ENCODE measurements at regions not wholly inside any gene's neighbourhood (a gene's known extent, or its start where the extent isn't known, plus 50 kb on each side); places are given as distances from the start of the nearest gene placed in this dataset.
"Not testable (repeated sequence)": the region's sequence is repeated elsewhere in the genome, so short reads cannot be mapped to it uniquely, and the experiment has no call there.

DNA sequence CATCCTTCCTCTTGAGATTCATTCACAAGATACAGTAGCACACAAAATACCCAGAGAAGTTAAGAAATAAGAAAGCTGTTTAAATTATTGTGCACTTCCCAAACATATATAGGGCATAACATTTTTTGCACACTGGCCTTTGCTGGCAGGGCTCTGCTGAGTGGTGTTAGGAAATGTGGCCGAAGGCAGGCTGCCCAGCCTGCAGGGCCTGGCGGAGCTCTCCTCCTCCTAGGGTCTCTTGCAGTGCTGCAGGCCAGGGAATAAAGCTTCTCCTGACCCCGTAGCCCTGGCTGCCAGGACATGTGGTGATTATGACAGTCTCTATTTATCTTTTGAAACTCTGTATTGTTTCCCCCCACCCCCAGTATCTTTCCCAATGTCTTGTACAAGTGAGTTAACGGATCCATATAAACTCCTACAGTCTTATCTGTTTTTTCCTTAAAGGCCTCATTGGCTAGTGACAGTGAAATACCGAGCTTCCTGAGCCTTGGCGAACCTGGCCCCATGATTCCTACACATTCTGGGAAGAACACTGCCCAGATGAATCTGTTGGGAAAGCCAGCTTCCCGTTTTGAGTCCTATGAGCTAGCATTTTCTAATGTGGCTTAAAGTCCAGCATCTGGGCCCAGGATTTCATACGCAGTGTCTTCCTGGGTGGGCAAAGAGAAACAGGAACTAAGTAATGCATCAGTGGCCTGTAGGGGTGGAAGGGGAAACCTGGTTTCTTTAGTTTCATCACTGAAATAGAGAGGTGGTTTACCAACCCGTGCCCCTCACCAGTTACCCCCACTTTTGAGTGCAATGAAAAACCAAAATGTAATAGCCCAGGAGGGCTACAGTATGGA lies 310.3 kb downstream of the BCL2L11 start:
- H3K36me3 Mint-ChIP-seq (ENCODE audit: low read depth); DNase-seq; H3K27ac Mint-ChIP-seq; H3K4me1 Mint-ChIP-seq (ENCODE audit: low read depth); H3K4me3 Mint-ChIP-seq; H3K9me3 Mint-ChIP-seq; H3K27me3 Mint-ChIP-seq (ENCODE audit: insufficient read depth): not testable (repeated sequence)

DNA sequence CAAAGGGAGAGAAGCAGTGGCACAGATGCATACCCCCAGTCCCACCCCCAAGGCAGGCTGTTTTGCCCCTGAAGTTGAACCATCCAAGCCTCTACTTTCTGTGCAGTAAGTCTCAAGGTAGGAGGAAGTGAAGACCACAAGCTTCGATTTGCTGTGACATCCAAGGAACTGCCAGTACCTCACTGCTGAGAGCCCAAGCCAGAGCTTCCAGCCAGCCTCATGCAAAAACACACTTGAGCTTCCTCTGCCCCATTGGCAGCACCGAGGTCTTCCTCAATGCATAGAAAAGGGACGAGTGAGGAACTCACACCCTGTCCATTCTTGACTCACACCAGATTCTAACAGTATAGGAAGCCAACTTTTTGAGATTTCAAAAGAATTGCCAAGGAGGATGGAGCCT lies 311.7 kb downstream of the BCL2L11 start:
- not testable (repeated sequence) for H3K4me1 Mint-ChIP-seq (ENCODE audit: low read depth); H3K36me3 Mint-ChIP-seq (ENCODE audit: low read depth); H3K27ac Mint-ChIP-seq

DNA sequence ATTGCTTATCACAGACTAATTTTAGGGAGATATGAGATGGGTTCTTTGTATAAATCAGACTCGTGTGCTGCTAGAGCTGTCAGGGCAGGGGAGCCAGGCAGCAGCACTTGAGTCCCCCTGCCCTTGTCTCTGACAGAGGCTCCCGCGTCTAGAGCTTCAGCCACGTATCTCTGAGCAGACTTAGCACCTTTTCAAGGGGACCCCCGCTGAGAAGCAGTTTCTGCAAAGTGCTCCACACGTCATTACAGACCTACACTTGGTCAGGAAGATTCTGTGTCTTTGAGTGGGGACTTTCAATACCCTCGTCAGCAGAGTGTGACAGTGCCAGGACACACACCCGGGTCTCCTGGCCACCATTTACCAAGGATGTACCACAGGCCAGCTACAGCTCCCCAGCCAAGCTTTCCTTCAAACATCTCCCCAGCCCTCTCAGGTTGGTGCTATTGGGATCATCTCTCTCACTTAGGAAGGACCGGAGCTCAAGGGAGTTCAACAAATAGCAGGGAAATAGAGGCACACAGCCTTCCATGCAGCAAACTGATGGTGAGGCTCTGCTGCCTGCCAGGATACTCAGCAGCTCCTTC lies 312.3 kb downstream of the BCL2L11 start:
- not testable (repeated sequence) for H3K36me3 Mint-ChIP-seq (ENCODE audit: low read depth); H3K9me3 Mint-ChIP-seq; H3K4me3 Mint-ChIP-seq; H3K27me3 Mint-ChIP-seq (ENCODE audit: insufficient read depth); H3K4me1 Mint-ChIP-seq (ENCODE audit: low read depth); H3K27ac Mint-ChIP-seq; DNase-seq

More for the DNA sequence above, 311.7 kb downstream of the BCL2L11 start:
- not testable (repeated sequence) for H3K27me3 Mint-ChIP-seq (ENCODE audit: insufficient read depth); H3K9me3 Mint-ChIP-seq; H3K4me3 Mint-ChIP-seq; DNase-seq

DNA sequence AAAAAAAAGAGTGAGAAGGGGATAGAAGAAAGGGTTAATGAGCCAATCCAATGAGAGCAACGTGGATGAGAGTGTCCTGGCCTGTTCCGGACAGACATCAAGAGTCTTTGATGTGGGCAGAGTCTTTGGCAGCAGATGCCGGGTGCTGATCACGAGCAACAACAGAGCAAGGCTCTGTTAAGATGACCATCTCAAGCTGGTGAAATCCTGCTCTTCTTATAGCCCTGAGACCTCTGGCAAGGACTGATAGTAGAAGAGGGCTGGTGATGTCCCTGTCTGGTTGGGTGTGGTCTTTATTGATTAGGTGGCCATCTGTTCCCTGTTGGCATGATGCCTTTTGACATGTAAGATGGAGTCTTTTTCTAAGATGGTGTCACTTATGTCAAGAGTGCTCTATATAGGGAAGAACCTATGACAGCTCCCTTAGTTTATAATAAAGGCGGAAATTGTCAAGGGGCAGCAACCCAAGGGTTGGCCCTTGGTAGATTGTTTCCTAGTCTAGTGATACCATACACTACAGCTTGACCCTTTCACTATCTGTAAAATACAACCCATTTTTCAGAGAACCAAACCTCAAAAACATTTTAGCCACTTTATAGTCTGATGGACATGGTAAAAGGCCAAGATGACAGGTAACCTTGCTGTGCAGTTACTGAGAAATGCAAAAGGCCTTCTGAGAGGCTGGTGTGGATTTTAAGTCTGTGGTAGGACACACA lies 313.3 kb downstream of the BCL2L11 start:
- not testable (repeated sequence) for DNase-seq; H3K9me3 Mint-ChIP-seq; H3K4me3 Mint-ChIP-seq; H3K36me3 Mint-ChIP-seq (ENCODE audit: low read depth); H3K27ac Mint-ChIP-seq; H3K27me3 Mint-ChIP-seq (ENCODE audit: insufficient read depth)
- H3K4me1 Mint-ChIP-seq (ENCODE audit: low read depth), result peaks cover 13% of the 10 kb centered on the region; the same call in 1 of the 2 replicates

- H3K27me3 Mint-ChIP-seq (ENCODE audit: insufficient read depth); DNase-seq; H3K36me3 Mint-ChIP-seq (ENCODE audit: low read depth); H3K9me3 Mint-ChIP-seq; H3K27ac Mint-ChIP-seq; H3K4me3 Mint-ChIP-seq: not testable (repeated sequence)
- H3K4me1 Mint-ChIP-seq (ENCODE audit: low read depth), result peaks cover 15% of the 10 kb centered on the region; the same call in 1 of the 2 replicates
Measured at GRCh38 chr2:111434608-111434939, 313.9 kb downstream of the BCL2L11 start.

DNA sequence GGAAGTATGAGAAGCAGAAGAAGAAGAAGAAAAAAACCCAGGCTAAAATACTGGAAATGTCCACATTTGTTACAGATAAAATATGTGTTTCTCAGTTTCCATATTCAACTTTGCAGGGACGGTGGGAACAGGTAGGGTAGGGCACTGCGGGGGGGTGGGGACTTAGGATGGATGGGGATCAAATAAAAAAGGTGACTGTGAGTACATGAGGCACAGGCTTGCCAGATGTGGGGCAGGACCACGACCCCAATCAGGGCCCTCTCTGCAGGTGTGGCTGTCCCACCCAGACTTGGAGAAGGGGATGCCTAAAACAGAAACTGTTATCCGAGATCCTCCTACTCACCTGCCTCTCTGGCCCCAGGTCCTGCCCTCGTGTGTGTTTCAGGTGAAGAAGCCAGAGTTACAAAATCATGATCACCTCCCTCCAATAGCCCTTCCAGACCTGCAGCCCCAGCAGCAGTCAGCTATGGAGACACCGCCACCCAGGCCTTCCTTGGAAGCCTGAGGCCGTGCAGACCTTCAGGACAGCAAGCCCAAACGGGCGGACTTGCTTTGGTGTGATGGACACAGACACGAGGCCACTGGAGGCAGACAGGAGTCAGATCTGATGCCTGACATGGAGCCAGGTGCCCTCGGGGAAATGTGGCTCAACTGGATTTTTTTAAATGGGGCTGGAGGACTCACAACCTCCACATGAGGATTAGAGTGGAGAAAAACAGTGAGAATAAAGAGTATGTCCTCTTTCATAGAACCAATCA lies 315.0 kb downstream of the BCL2L11 start:
- not testable (repeated sequence) for H3K27ac Mint-ChIP-seq; H3K27me3 Mint-ChIP-seq (ENCODE audit: insufficient read depth); H3K9me3 Mint-ChIP-seq; H3K4me3 Mint-ChIP-seq; H3K36me3 Mint-ChIP-seq (ENCODE audit: low read depth); DNase-seq
- H3K4me1 Mint-ChIP-seq (ENCODE audit: low read depth), result peaks cover 15% of the 10 kb centered on the region; the same call in 1 of the 2 replicates

- not testable (repeated sequence) for H3K27me3 Mint-ChIP-seq (ENCODE audit: insufficient read depth); H3K36me3 Mint-ChIP-seq (ENCODE audit: low read depth); H3K9me3 Mint-ChIP-seq; DNase-seq; H3K27ac Mint-ChIP-seq; H3K4me3 Mint-ChIP-seq
- peaks cover 15% of the 10 kb centered on the region; the same call in 1 of the 2 replicates for H3K4me1 Mint-ChIP-seq (ENCODE audit: low read depth)
Measured at GRCh38 chr2:111436411-111436810, 315.7 kb downstream of the BCL2L11 start.

- H3K27me3 Mint-ChIP-seq (ENCODE audit: insufficient read depth); H3K4me3 Mint-ChIP-seq; H3K27ac Mint-ChIP-seq; DNase-seq; H3K36me3 Mint-ChIP-seq (ENCODE audit: low read depth); H3K9me3 Mint-ChIP-seq: not testable (repeated sequence)
- peaks cover 15% of the 10 kb centered on the region; the same call in 1 of the 2 replicates for H3K4me1 Mint-ChIP-seq (ENCODE audit: low read depth)
Measured at GRCh38 chr2:111437288-111437990, 316.7 kb downstream of the BCL2L11 start.

DNA sequence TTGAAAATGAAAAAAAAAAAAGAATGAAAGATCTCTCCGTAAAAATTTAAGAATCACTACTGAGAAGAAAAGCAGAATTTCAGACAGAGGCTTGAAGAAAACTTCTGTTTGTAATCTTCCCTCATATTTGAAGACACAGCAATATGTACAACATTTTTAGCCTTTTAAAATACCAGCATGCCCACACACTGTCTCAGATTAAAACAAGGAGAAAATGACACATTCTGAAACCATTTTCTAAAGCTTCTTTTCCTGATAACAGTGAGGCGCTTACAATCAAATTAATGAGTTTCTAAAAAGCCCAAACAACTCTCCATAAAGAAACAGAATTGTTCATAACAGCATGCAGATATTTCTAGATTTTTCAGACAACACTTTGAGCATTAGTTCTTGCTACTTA lies 317.4 kb downstream of the BCL2L11 start:
- not testable (repeated sequence) for H3K27me3 Mint-ChIP-seq (ENCODE audit: insufficient read depth); H3K27ac Mint-ChIP-seq; DNase-seq; H3K9me3 Mint-ChIP-seq; H3K4me3 Mint-ChIP-seq; H3K36me3 Mint-ChIP-seq (ENCODE audit: low read depth)
- H3K4me1 Mint-ChIP-seq (ENCODE audit: low read depth), result peaks cover 15% of the 10 kb centered on the region; the same call in 1 of the 2 replicates

DNA sequence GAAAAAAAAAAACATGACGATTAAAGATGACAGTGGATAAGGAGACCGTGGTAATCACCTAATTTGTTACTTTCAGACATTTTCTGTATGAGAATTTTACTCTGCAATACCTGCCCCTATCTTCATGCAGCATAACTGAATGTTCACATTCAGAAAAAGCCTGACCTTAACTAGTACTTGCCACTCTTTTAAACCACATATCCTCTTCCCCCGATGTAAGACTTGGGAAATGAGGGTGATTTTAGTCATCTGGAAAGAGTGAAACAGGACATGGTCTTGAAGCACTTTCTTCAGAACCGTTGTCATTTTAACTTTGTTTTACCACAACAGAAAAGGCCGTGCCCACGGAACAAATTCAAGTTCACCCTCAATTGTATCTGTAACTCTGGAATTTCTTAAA lies 318.5 kb downstream of the BCL2L11 start:
- peaks cover 10% of the 10 kb centered on the region; the same call in 1 of the 2 replicates for H3K4me1 Mint-ChIP-seq (ENCODE audit: low read depth)
- not testable (repeated sequence) for H3K27me3 Mint-ChIP-seq (ENCODE audit: insufficient read depth); H3K36me3 Mint-ChIP-seq (ENCODE audit: low read depth); H3K9me3 Mint-ChIP-seq; DNase-seq; H3K4me3 Mint-ChIP-seq
- H3K27ac Mint-ChIP-seq, result peak overlapping the region; percentile 75

DNA sequence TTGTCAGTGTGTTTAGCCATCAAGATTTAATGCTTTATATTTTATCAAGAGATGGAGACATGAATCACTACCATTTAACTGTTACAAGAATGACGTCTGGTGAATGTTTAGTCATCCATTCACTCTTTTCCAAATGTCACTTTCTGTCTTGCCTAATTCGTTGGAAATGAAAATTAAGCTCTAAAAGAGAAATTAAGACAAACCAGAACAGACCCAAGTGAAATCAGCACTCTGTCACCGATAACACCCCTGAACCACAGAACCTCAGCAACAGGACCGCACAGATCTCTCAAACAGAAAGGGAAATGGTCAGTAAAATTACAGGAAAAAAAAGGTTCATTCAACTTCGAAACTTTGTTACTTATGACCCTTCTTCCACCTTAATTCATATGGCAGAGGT lies 320.9 kb downstream of the BCL2L11 start:
- H3K4me3 Mint-ChIP-seq; H3K9me3 Mint-ChIP-seq; H3K27me3 Mint-ChIP-seq (ENCODE audit: insufficient read depth); H3K36me3 Mint-ChIP-seq (ENCODE audit: low read depth); DNase-seq: not testable (repeated sequence)
- H3K4me1 Mint-ChIP-seq (ENCODE audit: low read depth), result peaks cover 10% of the 10 kb centered on the region; the same call in 1 of the 2 replicates
- H3K27ac Mint-ChIP-seq, result peak overlapping the region; percentile 51

- not testable (repeated sequence) for H3K27ac Mint-ChIP-seq; H3K4me1 Mint-ChIP-seq (ENCODE audit: low read depth); DNase-seq; H3K36me3 Mint-ChIP-seq (ENCODE audit: low read depth); H3K4me3 Mint-ChIP-seq; H3K27me3 Mint-ChIP-seq (ENCODE audit: insufficient read depth); H3K9me3 Mint-ChIP-seq
Measured at GRCh38 chr2:111442767-111443454, 322.2 kb downstream of the BCL2L11 start.
